MG63 (cell line): ENCODE measurements at regions not wholly inside any gene's neighbourhood (a gene's known extent, or its start where the extent isn't known, plus 50 kb on each side); places are given as distances from the start of the nearest gene placed in this dataset.

ENCODE experiments used
- DNase-seq: peaks from one replicate; pipeline ENCODE4 v3.0.0-alpha.2; 2020
- H3K27me3 ChIP-seq: fragments of 250-450 bp; sonication (Bioruptor Pico); 2 replicates; pipeline ENCODE4 v1.5.1; 2020; ENCODE audit warnings: mild to moderate bottlenecking, moderate library complexity
- H3K36me3 ChIP-seq: fragments of 250-450 bp; sonication (Bioruptor Pico); 2 replicates; pipeline ENCODE4 v1.5.1; 2020; ENCODE audit warnings: mild to moderate bottlenecking, moderate library complexity
- H3K4me3 ChIP-seq: fragments of 250-450 bp; sonication (Bioruptor Pico); 2 replicates; pipeline ENCODE4 v1.5.1; 2020; ENCODE audit warnings: mild to moderate bottlenecking, moderate library complexity
- H3K9me3 ChIP-seq: fragments of 250-450 bp; sonication (Bioruptor Pico); 2 replicates; pipeline ENCODE4 v1.5.1; 2020; ENCODE audit warnings: mild to moderate bottlenecking, moderate library complexity

DNA sequence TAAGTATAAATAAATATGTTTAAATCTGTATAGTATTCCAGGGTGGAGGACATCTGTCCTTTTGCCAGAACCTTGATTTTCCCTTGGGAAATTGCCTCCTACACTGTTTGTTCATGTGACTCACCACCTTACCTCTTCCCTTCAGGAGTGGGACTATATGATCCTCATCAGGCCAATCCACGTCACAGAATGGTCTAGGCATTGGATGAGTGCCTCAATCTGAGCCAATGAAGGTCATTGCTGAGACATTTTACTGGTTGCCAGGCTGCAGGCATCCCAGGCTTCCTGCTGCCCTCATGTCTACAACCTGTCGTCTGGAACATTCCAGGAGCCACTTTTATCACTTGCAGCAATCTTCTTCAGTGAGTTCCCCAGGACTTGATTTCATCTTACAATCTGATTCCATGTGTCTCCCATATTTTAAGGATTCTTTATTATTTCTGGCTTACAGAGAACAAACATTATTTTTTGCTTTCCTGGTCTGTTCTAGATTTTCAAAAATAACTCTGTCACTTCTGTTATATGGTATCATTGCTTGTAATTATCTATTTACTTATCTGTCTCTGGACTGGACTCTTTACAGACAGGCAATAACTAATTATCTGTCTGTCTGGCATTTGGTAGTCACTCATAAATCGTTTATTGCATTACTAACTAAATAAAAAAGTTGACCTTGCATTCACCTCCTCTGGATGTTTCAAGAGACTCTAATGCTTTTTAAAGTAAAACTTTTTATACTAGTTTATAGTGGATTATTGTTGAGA, 107.3 kb upstream of the APC start:
- DNase-seq, result no peak
- Histone ChIP-seq H3K4me3 (no peak overlapping the region), H3K27me3 (peaks cover 27% of the 10 kb centered on the region), H3K9me3 (peaks cover 11% of the 10 kb centered on the region), H3K36me3 (no peaks in the 10 kb centered on the region)

DNA sequence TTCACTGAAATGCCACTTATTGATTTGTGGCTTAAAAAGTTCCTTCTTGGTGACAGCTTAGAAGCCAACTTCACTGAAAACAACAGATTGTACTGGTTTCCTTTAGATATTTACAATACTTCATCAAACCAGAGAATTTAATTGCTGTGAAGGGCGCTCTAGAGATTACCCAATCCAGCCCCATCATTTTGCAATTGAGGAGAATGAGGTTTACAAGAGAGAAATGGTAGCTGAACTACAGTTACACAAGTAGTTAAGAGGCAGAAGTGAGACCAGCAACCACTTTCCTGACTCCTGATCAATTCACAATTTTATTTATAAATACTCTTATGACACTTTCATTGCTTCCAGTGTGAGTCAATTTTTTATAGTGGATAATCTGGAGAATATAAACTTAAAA, 103.5 kb upstream of the APC start:
- no peak for DNase-seq
- Histone ChIP-seq H3K36me3 (no peaks in the 10 kb centered on the region), H3K27me3 (peaks cover 6% of the 10 kb centered on the region; the same call in 1 of the 2 replicates), H3K4me3 (no peak overlapping the region), H3K9me3 (peaks cover 11% of the 10 kb centered on the region)

DNA sequence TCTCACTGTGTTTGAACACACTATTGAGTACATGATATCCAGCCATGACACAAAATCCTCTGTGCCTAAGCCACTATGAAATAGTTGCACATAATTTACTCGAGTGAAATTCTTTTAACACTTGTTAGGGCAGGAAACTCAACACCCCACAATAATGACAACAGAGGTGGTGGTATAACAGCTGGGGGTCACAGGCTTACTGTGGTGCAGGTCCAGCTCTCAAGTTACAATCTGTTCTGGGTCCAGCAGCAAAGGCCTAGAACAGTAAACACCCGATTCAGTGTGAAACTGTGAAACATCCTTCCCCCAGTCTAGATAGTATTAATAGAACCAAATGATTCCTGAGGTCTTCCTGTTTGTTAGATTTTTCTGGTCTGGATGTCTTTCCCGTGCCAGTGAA, 102.9 kb upstream of the APC start:
- DNase-seq, result no peak
- H3K9me3 ChIP-seq, result peaks cover 11% of the 10 kb centered on the region
- no peak overlapping the region for H3K4me3 ChIP-seq
- peaks cover 4% of the 10 kb centered on the region; the same call in 1 of the 2 replicates for H3K27me3 ChIP-seq
- H3K36me3 ChIP-seq, result no peaks in the 10 kb centered on the region

DNA sequence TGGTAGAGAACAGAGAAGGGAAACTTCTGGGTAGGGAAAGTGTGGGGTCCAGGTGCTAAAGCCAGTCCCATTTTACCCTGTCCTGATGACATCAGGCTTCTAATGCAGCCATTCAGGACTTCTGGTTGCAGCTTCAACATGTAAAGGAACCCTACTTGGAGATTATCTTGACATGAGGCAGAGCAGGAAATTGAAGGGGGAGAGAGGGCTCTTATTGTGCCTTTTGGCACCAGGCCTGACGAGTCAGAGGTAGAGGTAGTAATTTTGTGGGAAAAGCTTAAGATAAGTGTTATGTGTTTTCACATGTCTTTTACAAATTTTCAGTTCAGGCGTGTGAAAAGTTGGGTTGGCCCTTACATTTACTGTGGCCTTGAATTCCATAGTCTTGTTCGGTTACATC, 102.4 kb upstream of the APC start:
- no peak overlapping the region for H3K4me3 ChIP-seq
- H3K9me3 ChIP-seq, result peaks cover 11% of the 10 kb centered on the region
- H3K36me3 ChIP-seq, result no peaks in the 10 kb centered on the region
- H3K27me3 ChIP-seq, result peaks cover 4% of the 10 kb centered on the region; the same call in 1 of the 2 replicates
- DNase-seq, result peak; percentile 10

DNA sequence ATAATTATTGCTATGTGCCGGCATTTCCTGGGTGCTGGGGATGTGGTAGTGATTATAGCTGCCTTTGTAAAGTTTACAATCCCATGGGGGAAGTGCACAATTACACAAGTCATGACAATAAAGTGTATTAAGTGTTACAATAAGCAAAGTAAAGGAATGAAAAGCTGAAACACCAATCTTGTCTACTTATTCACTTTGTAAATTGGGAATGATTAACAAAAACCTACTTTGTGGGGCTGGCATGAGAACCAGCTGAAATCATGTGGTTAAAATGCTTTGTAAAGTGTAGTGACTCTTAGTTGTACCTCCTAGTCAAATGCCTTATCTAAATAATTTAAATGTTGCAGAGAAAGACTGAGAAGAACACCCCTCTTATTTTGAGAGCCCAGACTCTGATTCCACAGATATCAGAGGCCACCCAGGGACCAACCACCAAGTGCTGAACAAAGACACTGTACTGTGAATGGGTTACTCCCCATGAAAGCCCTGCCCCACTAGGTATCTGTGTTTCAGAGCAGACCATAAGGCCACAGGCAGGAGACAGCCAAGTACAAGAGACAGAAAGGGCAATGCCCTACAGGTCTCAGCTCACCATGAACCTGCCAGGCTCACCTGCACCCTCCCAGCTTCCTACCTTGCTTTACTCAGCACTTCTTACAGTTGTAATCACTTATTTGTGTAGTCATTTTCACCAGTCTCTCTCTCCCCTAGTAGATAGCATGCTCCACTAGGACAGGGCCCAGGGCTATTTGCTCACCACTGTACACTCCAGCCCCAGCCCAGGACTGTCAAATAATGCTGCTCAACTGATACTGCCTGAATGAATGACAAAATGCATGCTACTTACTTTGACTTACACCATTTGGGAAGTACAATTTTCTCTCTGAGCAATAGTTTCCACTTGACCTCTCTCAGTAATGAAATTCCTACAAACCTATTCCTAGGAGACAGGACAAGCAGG, 101.6 kb upstream of the APC start:
- Histone ChIP-seq H3K9me3 (peaks cover 10% of the 10 kb centered on the region), H3K36me3 (no peaks in the 10 kb centered on the region), H3K4me3 (no peak overlapping the region), H3K27me3 (no peaks in the 10 kb centered on the region)
- DNase-seq, result no peak

DNA sequence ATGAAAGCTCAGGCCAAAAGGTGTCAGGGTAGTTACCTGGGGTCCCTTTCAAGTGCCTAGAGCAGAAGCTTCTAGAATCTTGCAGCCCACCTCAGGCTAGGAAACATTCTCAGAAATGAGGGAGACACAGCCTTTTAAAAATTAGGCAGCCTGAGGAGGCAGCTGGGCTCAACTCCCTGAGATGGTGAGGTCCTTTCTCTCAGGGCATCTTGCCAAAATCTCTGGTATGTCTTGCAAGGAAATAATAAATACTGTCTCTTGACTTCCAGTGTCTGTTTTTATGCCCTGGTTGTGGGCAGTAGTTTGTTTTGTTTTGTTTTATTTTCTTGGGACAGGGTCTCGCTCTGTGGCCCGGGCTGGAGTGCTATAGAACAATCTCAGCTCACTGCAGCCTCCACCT, 100.9 kb upstream of the APC start:
- Histone ChIP-seq H3K4me3 (no peak overlapping the region), H3K27me3 (no peaks in the 10 kb centered on the region), H3K36me3 (no peaks in the 10 kb centered on the region), H3K9me3 (peaks cover 8% of the 10 kb centered on the region)
- no peak for DNase-seq

DNA sequence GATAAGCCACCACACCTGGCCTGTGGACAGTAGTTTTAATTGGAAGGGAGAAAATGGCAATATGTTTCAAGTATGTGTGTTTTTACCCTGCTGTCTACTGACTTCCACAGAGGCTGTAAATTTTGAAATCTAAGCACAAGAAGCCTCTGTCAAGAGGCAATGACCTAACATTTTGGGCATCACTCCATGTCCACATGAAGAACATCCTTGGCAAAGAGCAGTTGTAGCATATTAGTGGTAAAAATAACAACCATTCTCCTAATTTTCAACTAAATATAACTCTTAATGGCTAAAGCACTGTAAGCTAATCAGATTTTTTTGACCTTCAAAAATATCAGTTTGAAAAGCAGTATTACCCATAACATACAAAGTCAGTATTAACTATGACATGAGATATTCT, 100.3 kb upstream of the APC start:
- no peaks in the 10 kb centered on the region for H3K36me3 ChIP-seq
- DNase-seq, result no peak
- no peaks in the 10 kb centered on the region for H3K27me3 ChIP-seq
- peaks cover 2% of the 10 kb centered on the region for H3K9me3 ChIP-seq
- H3K4me3 ChIP-seq, result no peak overlapping the region

DNA sequence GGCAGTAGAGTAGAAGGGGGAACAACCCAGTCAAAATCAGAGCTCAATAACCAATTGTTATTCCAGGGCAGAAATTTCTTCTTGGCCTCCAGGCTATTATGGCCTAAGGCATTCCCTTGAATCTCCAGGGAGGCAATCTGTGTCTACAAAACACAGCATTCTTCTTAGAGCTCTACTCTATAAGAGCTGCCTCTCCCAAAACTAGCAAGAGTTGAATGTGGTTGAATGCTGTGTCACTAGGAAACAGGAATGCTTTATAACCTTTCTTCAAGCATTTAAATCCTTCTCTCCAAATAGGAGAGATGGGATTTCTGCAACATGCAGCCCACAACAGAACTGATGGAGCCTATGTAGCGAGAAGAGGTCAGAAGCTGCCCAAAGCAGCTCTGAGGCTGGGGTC, 97.1 kb upstream of the APC start:
- Histone ChIP-seq H3K9me3 (no peaks in the 10 kb centered on the region), H3K4me3 (no peak overlapping the region), H3K27me3 (no peaks in the 10 kb centered on the region), H3K36me3 (no peaks in the 10 kb centered on the region)
- no peak for DNase-seq

DNA sequence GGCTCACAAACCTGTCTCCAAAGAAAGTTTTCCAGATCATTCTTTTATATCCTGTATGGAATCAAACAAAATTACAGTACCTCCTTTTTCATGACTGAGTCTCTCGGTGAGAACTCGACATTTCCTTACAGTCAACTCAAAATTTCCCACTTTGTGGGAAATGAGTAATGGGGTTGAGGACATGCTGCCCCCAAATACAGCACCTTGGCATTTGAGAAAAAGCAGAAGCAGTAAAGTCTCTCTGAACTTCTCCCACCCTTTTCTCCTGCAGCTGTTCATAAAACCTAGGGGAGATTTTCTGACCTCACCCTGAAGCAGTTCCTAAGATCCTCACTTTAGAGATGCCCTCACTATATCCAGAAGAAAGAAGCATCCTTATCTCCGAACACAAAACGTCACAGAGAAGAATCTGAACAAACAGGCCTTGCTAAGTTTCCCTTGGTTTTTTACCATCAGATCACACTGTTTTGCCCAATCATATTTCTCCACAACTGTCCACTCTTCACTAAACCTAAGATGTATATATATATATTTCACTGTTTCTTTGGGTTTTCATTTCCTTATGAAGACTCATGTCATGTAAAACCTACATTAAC, 96.1 kb upstream of the APC start:
- Histone ChIP-seq H3K9me3 (no peaks in the 10 kb centered on the region), H3K4me3 (no peak overlapping the region), H3K27me3 (no peaks in the 10 kb centered on the region), H3K36me3 (no peaks in the 10 kb centered on the region)
- DNase-seq, result no peak

DNA sequence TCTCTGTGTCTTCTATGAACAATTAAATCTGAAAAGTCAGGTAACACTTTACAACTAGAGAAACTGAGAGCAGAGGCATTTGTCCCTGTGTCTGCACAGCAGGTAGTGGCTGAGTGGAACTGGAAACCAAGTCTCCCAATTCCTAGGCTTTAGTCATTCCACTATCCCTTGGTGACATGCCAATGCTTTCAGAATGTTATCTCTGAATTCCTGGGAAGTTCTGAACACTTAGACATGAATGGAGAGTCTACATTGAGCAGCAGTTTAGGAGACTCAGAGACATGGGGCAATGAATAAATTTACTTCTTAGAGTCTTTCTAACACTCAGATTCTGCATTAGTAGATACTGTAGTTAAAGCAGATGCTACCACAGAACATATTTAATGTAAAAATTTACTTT, 94.8 kb upstream of the APC start:
- no peak overlapping the region for H3K4me3 ChIP-seq
- no peaks in the 10 kb centered on the region for H3K27me3 ChIP-seq
- DNase-seq, result no peak
- H3K9me3 ChIP-seq, result no peaks in the 10 kb centered on the region
- H3K36me3 ChIP-seq, result no peaks in the 10 kb centered on the region

DNA sequence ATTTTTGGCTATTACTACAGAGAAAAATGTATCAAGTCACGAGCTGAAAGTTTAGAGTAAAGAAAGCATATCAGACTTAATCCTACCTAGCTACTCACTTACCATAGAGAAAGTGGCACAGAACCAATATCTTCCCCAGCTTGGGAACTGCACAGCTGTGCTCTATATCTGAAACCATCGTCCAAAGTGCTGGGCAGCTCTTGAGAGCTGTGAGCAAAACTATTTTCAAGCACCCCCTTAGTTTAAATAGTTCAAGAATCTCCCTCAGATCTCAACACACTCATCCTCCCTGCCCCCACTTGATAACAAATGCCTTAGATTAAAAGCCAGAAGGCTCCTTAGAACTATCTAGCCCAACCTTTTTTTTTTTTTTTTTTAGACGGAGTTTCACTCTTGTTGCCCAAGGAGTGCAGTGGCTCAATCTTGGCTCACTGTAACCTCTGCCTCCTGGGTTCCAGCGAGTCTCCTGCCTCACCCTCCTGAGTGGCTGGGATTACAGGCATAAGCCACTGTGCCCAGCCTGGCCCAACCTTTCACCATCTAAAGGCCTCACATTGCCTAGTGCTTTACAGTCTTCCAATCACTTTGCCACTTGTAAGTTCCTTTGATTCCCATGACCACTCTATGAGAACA, 94.2 kb upstream of the APC start:
- Histone ChIP-seq H3K9me3 (no peaks in the 10 kb centered on the region), H3K4me3 (no peak overlapping the region), H3K36me3 (no peaks in the 10 kb centered on the region), H3K27me3 (no peaks in the 10 kb centered on the region)
- DNase-seq, result no peak

DNA sequence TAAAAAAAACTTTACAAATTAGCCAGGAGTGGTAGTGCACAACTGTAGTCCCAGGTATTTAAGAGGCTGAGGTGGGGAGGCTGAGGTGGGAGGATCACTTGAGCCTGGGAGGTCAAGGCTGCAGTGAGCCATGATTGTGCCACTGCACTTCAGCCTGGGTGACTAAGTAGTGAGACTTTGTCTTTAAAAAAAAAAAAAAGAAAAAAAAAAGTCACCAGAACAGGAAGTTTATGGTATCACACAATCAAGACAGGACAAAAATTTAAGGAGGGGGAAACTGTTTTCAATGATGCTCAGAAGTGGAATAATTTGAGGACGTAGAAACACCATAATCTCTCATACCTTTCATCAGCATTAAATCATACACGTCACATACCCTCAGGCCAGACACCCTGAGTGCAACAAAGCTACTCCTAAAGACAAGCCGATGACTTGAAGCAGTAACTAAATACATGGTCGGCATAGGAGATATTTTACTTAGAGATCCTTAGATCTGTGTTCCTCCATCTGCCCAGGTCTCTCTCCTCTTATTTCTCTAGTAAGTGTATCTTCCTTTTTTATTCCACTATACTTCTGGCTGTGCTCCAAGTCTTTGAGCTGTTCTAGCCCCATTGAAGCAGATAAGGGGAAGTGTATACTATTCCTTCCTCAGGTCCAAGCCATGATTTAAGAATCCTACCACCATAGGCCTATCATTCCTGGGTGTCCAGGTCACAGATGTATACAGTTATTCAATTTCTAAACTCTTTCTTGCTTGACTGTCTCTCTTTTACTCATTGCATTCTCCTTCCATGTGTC, 91.3 kb upstream of the APC start:
- H3K27me3 ChIP-seq, result no peaks in the 10 kb centered on the region
- no peak overlapping the region for H3K4me3 ChIP-seq
- H3K9me3 ChIP-seq, result no peaks in the 10 kb centered on the region
- H3K36me3 ChIP-seq, result no peaks in the 10 kb centered on the region
- no peak for DNase-seq

DNA sequence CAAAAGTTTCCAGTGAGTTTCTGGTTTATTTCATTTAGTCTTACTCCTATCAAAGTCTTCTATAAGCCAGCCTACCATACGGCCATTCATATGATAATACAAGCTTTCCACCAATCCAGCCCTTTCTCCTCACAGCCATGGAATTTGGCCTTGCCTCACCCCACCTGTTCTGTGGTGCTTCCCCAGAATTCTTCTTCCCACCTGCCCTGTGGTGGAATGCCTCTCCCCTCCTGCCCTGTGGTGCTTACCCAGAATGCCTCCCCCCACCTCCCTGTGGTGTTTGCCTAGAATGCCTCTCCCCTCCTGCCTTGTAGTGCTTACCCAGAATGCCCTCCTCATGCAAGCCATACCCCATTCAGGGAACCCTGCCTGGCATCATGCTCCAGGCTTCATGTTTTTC, 90.3 kb upstream of the APC start:
- no peak overlapping the region for H3K4me3 ChIP-seq
- DNase-seq, result no peak
- H3K36me3 ChIP-seq, result no peaks in the 10 kb centered on the region
- H3K9me3 ChIP-seq, result no peaks in the 10 kb centered on the region
- H3K27me3 ChIP-seq, result no peaks in the 10 kb centered on the region

DNA sequence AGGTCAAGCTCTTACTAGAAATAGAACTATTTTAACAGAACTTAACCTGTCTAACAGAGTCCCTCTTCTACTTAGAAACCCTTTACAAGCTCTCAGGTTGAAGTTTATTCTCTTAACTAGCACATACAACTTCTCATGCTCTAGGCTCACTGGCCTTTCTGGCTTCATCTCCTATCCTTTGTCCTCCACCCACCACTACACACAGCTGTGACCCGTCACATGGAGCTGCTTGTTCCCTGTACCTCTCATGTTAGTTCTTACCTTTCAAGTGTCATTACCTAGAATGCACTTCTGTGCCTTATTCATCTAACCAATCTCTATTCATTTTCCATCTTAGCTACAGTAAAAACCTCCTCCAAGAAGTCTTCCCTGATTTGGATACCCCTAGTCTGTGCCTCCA, 89.4 kb upstream of the APC start:
- Histone ChIP-seq H3K36me3 (no peaks in the 10 kb centered on the region), H3K27me3 (no peaks in the 10 kb centered on the region), H3K4me3 (no peak overlapping the region), H3K9me3 (no peaks in the 10 kb centered on the region)
- DNase-seq, result no peak

DNA sequence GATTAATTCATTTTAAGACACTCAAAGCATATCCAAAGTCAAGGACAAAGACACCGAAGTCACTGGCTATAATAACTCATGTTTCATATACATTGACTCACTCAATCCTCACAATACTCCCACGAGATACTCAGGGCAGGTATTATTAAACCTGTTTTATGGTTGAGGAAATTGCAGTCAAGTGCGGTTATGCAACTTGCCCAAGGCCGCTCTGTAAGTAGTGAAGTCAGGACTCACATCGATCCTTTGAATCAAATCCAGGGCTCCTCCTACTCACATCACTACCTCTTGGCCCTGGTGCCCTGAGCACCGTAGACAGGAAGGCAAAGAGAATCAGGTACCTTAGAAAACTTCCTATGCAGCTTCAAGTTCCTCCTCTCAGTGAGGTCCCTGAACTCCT, 87.8 kb upstream of the APC start:
- no peak for DNase-seq
- Histone ChIP-seq H3K4me3 (no peak overlapping the region), H3K27me3 (no peaks in the 10 kb centered on the region), H3K36me3 (no peaks in the 10 kb centered on the region), H3K9me3 (no peaks in the 10 kb centered on the region)

DNA sequence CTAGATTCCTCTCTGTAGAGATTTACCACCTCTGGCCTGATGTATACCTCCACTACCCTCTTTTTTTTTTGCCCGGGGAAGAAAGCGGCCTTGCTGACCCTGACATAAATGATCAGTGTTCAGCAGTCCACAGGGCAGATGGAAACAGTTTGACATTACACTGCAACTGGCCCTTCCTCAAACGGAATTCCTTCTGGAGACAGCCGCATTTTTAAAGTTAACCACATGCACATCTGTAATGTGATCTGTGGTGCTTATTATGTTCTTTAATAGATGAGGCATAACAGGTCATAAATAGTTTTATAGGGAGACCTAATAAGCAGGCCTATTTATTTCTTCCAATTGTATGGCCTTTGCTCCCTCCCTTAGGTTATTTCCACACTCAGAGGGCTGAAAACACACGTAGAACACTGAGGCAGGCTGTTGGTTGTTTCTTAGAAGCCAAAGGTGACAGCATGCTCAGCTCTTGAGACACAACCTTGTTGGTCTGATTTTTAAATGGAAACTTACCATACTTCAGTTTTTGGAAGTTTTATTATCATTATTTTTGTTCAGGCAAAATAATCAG, 84.0 kb upstream of the APC start:
- DNase-seq, result no peak
- no peaks in the 10 kb centered on the region for H3K9me3 ChIP-seq
- H3K27me3 ChIP-seq, result 0 out of 2 replicates have a peak, but pooled peaks cover 2% of the 10 kb centered on the region
- no peaks in the 10 kb centered on the region for H3K36me3 ChIP-seq
- H3K4me3 ChIP-seq, result no peak overlapping the region
